ENCODE measurements at regions not wholly inside any gene's neighbourhood (a gene's known extent, or its start where the extent isn't known, plus 50 kb on each side); places are given as distances from the start of the nearest gene placed in this dataset.

DNA sequence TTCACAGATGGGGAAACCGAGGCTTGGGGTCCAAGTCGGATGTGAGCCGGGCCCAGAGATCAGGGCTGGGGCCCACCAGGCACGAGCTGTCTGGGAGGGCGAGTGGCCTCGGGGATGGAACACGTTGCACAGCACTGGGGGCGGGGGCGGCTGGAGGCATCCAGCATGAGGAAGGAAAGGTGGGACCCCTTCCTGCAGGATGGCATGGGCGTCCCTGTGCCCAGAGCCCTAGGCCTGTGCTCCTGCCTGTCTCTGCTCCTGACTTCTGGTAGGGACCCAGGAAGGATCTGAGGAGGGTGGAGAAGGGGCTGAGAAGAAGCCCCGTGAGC lies 183.4 kb downstream of the KIF26A start:
- WGBS = 91% methylated on average over 11 of the region's 11 CpGs
- no peak for DNase-seq (ENCODE audit: low read depth in 6 of 9, low spot score in 9 of 9)

DNA sequence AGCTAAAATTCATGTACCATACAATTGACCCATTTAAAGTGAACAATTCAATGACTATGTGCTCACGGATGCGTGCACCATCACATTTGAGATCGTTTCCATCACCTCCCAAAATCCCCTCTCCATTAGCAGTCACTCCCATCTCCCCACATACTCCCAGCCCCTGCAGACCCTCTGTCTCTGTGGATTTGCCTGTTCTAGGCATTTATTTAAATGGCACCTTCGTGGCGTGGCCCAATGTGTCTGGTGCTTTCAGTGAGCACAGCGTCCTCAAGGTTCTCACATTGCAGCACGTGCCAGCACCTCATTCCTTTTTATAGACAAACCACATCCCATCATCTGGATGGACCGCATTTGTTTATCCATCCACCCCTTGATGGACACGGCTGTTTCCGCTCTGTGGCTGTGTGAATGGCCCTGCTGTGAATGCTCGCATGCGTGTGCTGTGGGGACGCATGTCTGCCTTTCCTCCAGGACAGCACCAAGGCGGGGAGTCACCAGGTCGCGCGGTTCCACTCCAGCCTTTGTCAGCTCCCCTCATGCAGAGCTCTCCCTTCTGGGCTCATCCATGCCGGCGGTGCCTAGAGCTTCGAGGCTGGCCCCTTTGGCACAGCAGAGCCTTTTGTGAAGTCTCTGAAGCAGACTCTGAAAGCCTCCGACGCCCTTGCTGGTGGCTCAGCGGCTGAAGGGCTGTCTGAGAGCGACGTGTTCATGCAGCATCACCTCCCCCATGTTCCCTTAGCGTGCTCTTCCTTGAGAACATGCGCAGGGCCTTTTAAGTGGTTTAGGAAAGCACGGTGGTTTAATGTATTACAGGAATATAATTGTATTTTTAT lies 184.4 kb downstream of the KIF26A start:
- Histone ChIP-seq H3K27ac (ENCODE audit: low read depth in 1 of 2, low read length in 1 of 2) (no peak overlapping the region), H3K27me3 (ENCODE audit: control insufficient read depth in 2 of 2, insufficient read depth in 1 of 2, low read length in 1 of 2) (peaks cover 3 to 8% of the 10 kb centered on the region in 2 donors), H3K4me1 (ENCODE audit: control insufficient read depth in 2 of 2, insufficient read depth in 2 of 2, low read length in 2 of 2) (no peaks in the 10 kb centered on the region), H3K4me3 (ENCODE audit: low read length in 2 of 2) (no peak overlapping the region), H3K36me3 (ENCODE audit: control insufficient read depth in 2 of 2, insufficient read depth in 2 of 2, low read length in 1 of 2) (no peaks in the 10 kb centered on the region), H3K9me3 (ENCODE audit: control insufficient read depth in 2 of 2, insufficient read depth in 1 of 2, low read length in 1 of 2) (no peaks in the 10 kb centered on the region)
- WGBS = 79% methylated on average over 28 of the region's 28 CpGs
- DNase-seq (ENCODE audit: low read depth in 6 of 9, low spot score in 9 of 9) = no peak

More for the DNA sequence above, 183.4 kb downstream of the KIF26A start:
- Histone ChIP-seq H3K4me3 (ENCODE audit: low read length in 2 of 2) (no peak overlapping the region), H3K36me3 (ENCODE audit: control insufficient read depth in 2 of 2, insufficient read depth in 2 of 2, low read length in 1 of 2) (no peaks in the 10 kb centered on the region), H3K9me3 (ENCODE audit: control insufficient read depth in 2 of 2, insufficient read depth in 1 of 2, low read length in 1 of 2) (no peaks in the 10 kb centered on the region), H3K27ac (ENCODE audit: low read depth in 1 of 2, low read length in 1 of 2) (no peak overlapping the region), H3K4me1 (ENCODE audit: control insufficient read depth in 2 of 2, insufficient read depth in 2 of 2, low read length in 2 of 2) (no peaks in the 10 kb centered on the region), H3K27me3 (ENCODE audit: control insufficient read depth in 2 of 2, insufficient read depth in 1 of 2, low read length in 1 of 2) (peaks cover 3 to 8% of the 10 kb centered on the region in 2 donors)

DNA sequence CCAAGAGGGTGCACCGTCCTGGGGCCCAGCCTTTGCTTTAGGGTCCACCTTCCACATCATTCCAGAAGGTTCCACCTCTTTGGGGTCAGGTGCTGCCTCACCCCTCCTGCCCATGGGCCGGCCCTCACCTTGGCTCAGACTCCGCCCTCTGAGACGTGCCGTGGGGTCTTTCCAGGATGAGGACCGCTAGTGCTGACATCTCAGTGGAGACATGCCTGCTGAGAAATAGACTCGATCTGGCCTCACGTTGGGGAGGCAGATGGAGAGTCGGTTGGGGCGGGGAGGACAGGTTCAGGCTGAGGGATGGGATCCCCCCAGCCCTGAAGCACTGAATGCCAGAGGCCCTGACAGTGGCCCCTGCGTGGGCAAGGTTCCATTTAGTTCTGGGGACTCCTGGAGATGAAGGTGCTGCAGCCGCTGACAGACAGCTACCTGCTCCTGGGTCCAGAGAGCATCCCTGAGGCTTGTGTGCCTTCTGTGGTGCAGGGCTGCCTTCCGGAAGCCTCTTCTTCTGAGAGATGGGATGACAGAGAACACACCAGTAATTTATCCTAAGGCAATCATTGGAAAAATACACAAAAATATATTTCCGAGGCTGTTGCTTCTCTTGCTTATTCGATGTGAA lies 185.3 kb downstream of the KIF26A start:
- 92% methylated on average over 15 of the region's 15 CpGs for WGBS
- H3K4me3 ChIP-seq (ENCODE audit: low read length in 2 of 2) = no peak overlapping the region
- peaks cover 3 to 8% of the 10 kb centered on the region in 2 donors for H3K27me3 ChIP-seq (ENCODE audit: control insufficient read depth in 2 of 2, insufficient read depth in 1 of 2, low read length in 1 of 2)
- no peaks in the 10 kb centered on the region for H3K36me3 ChIP-seq (ENCODE audit: control insufficient read depth in 2 of 2, insufficient read depth in 2 of 2, low read length in 1 of 2)
- no peak for DNase-seq (ENCODE audit: low read depth in 6 of 9, low spot score in 9 of 9)
- H3K27ac ChIP-seq (ENCODE audit: low read depth in 1 of 2, low read length in 1 of 2) = no peak overlapping the region
- no peaks in the 10 kb centered on the region for H3K4me1 ChIP-seq (ENCODE audit: control insufficient read depth in 2 of 2, insufficient read depth in 2 of 2, low read length in 2 of 2)
- no peaks in the 10 kb centered on the region for H3K9me3 ChIP-seq (ENCODE audit: control insufficient read depth in 2 of 2, insufficient read depth in 1 of 2, low read length in 1 of 2)

DNA sequence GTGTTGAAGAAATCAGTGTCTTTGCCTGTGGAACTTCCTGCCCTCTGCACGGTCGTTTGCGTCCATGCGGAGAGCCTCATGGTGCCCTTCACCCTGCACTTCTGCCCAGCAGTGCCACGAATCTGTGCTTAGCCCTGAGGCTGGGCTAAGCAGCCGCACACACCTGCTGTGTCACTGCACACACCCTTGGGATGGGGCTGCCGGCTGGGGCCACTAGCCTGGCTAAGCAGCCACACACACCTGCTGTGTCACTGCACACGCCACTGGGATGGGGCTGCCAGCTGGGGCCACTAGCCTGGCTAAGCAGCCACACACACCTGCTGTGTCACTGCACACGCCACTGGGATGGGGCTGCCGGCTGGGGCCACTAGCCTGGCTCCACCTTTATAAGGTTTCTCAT lies 188.5 kb downstream of the KIF26A start:
- Histone ChIP-seq H3K36me3 (ENCODE audit: control insufficient read depth in 2 of 2, insufficient read depth in 2 of 2, low read length in 1 of 2) (no peaks in the 10 kb centered on the region), H3K4me3 (ENCODE audit: low read length in 2 of 2) (no peak overlapping the region), H3K4me1 (ENCODE audit: control insufficient read depth in 2 of 2, insufficient read depth in 2 of 2, low read length in 2 of 2) (no peaks in the 10 kb centered on the region), H3K27me3 (ENCODE audit: control insufficient read depth in 2 of 2, insufficient read depth in 1 of 2, low read length in 1 of 2) (no peaks in the 10 kb centered on the region), H3K27ac (ENCODE audit: low read depth in 1 of 2, low read length in 1 of 2) (no peak overlapping the region), H3K9me3 (ENCODE audit: control insufficient read depth in 2 of 2, insufficient read depth in 1 of 2, low read length in 1 of 2) (peaks cover 0 to 5% of the 10 kb centered on the region in 2 donors)
- DNase-seq (ENCODE audit: low read depth in 6 of 9, low spot score in 9 of 9) = no peak
- 84% methylated on average over 10 of the region's 10 CpGs for WGBS

GRCh38 chr14:104328607-104329006 lies 190.2 kb downstream of the KIF26A start:
- peaks cover 0 to 8% of the 10 kb centered on the region in 2 donors for H3K9me3 ChIP-seq (ENCODE audit: control insufficient read depth in 2 of 2, insufficient read depth in 1 of 2, low read length in 1 of 2)
- 71% methylated on average over 5 of the region's 5 CpGs for WGBS
- H3K4me1 ChIP-seq (ENCODE audit: control insufficient read depth in 2 of 2, insufficient read depth in 2 of 2, low read length in 2 of 2) = no peaks in the 10 kb centered on the region
- H3K4me3 ChIP-seq (ENCODE audit: low read length in 2 of 2) = no peak overlapping the region
- no peak overlapping the region for H3K27ac ChIP-seq (ENCODE audit: low read depth in 1 of 2, low read length in 1 of 2)
- DNase-seq (ENCODE audit: low read depth in 6 of 9, low spot score in 9 of 9) = no peak
- no peaks in the 10 kb centered on the region for H3K27me3 ChIP-seq (ENCODE audit: control insufficient read depth in 2 of 2, insufficient read depth in 1 of 2, low read length in 1 of 2)
- no peaks in the 10 kb centered on the region for H3K36me3 ChIP-seq (ENCODE audit: control insufficient read depth in 2 of 2, insufficient read depth in 2 of 2, low read length in 1 of 2)

DNA sequence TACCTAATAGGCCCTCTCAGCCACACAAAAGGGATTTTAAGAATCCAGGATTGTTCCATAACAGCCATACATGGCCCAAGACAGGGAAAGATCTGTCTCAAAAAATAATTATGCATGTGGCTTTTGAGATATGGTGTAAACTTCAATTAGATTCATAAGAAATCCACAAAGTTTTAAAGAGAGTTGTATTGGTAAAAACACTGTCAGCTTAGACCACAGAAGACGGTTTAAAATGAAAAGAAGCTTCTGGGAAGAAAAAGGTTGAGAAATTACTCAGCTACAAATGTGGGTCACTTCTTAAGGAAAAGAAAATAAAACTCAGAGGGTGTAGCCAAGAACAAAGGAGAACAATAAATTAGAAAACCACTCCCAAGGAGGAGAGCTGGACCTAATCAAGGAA lies 191.4 kb downstream of the KIF26A start:
- WGBS = 99% methylated on average over 1 of the region's 1 CpG
- Histone ChIP-seq H3K4me1 (ENCODE audit: control insufficient read depth in 2 of 2, insufficient read depth in 2 of 2, low read length in 2 of 2) (no peaks in the 10 kb centered on the region), H3K9me3 (ENCODE audit: control insufficient read depth in 2 of 2, insufficient read depth in 1 of 2, low read length in 1 of 2) (peaks cover 0 to 8% of the 10 kb centered on the region in 2 donors), H3K4me3 (ENCODE audit: low read length in 2 of 2) (no peak overlapping the region), H3K36me3 (ENCODE audit: control insufficient read depth in 2 of 2, insufficient read depth in 2 of 2, low read length in 1 of 2) (no peaks in the 10 kb centered on the region), H3K27ac (ENCODE audit: low read depth in 1 of 2, low read length in 1 of 2) (no peak overlapping the region), H3K27me3 (ENCODE audit: control insufficient read depth in 2 of 2, insufficient read depth in 1 of 2, low read length in 1 of 2) (no peaks in the 10 kb centered on the region)
- DNase-seq (ENCODE audit: low read depth in 6 of 9, low spot score in 9 of 9) = no peak

GRCh38 chr14:104331871-104332605 lies 193.7 kb downstream of the KIF26A start:
- 90% methylated on average over 20 of the region's 20 CpGs for WGBS
- Histone ChIP-seq H3K27ac (ENCODE audit: low read depth in 1 of 2, low read length in 1 of 2) (no peak overlapping the region), H3K4me3 (ENCODE audit: low read length in 2 of 2) (no peak overlapping the region), H3K4me1 (ENCODE audit: control insufficient read depth in 2 of 2, insufficient read depth in 2 of 2, low read length in 2 of 2) (no peaks in the 10 kb centered on the region), H3K9me3 (ENCODE audit: control insufficient read depth in 2 of 2, insufficient read depth in 1 of 2, low read length in 1 of 2) (peaks cover 0 to 8% of the 10 kb centered on the region in 2 donors), H3K36me3 (ENCODE audit: control insufficient read depth in 2 of 2, insufficient read depth in 2 of 2, low read length in 1 of 2) (no peaks in the 10 kb centered on the region), H3K27me3 (ENCODE audit: control insufficient read depth in 2 of 2, insufficient read depth in 1 of 2, low read length in 1 of 2) (no peaks in the 10 kb centered on the region)
- no peak for DNase-seq (ENCODE audit: low read depth in 6 of 9, low spot score in 9 of 9)

- no peaks in the 10 kb centered on the region for H3K4me1 ChIP-seq (ENCODE audit: control insufficient read depth in 2 of 2, insufficient read depth in 2 of 2, low read length in 2 of 2)
- no peak overlapping the region for H3K4me3 ChIP-seq (ENCODE audit: low read length in 2 of 2)
- H3K27ac ChIP-seq (ENCODE audit: low read depth in 1 of 2, low read length in 1 of 2) = no peak overlapping the region
- no peak for DNase-seq (ENCODE audit: low read depth in 6 of 9, low spot score in 9 of 9)
- H3K36me3 ChIP-seq (ENCODE audit: control insufficient read depth in 2 of 2, insufficient read depth in 2 of 2, low read length in 1 of 2) = no peaks in the 10 kb centered on the region
- peaks cover 0 to 8% of the 10 kb centered on the region in 2 donors for H3K9me3 ChIP-seq (ENCODE audit: control insufficient read depth in 2 of 2, insufficient read depth in 1 of 2, low read length in 1 of 2)
- WGBS = 63% methylated on average over 15 of the region's 15 CpGs
- no peaks in the 10 kb centered on the region for H3K27me3 ChIP-seq (ENCODE audit: control insufficient read depth in 2 of 2, insufficient read depth in 1 of 2, low read length in 1 of 2)
These were observed 194.4 kb downstream of the KIF26A start for GRCh38 chr14:104332634-104333270.
